Endothelial cell of umbilical vein (primary cell): ENCODE measurements at regions not wholly inside any gene's neighbourhood (a gene's known extent, or its start where the extent isn't known, plus 50 kb on each side); places are given as distances from the start of the nearest gene placed in this dataset.

Experiments used
- BruUV-seq: library from RNA; stranded (reverse); fragments of 400-500 nt; replicated peaks from 2 replicates; lab custom pipeline; 2021; lab: Mats Ljungman, UMichigan
- CTCF ChIA-PET: fragments of 300-600, 350-600 bp; sonication (Branson Sonifier 250); formaldehyde crosslinking; loops from one replicate; lab custom pipeline; 2021; ENCODE audit warnings: antibody characterized with exemption, inconsistent platforms; lab: Charles Lee
- POLR2A ChIA-PET: fragments of 300-600, 350-600 bp; sonication (Branson Sonifier 250); formaldehyde crosslinking; loops from one replicate; lab custom pipeline; 2021; ENCODE audit warnings: antibody characterized with exemption, inconsistent platforms; lab: Charles Lee
- DNase-seq: peaks from one replicate; pipeline ENCODE4 v3.0.0-alpha.2; 2011; ENCODE audit warnings: low read depth, low spot score
- FAIRE-seq: peaks from 2 replicates; lab custom pipeline; 2011; peaks lifted over from hg19 to GRCh38; lab: Jason Lieb, UNC
- H2AFZ ChIP-seq: 2 replicates; pipeline ENCODE4 v1.6.0; 2012; ENCODE audit warnings: low read depth, low read length, control low read depth, inconsistent platforms
- H3K27ac ChIP-seq: 2 replicates; pipeline ENCODE4 v1.5.1; 2011; ENCODE audit warnings: low read depth, mild to moderate bottlenecking, control low read depth, low read length, moderate library complexity; ENCODE audit not compliant: insufficient read depth
- H3K27me3 ChIP-seq, 2 experiments: 2 replicates each; pipeline versions ENCODE4 v1.6.0 to v1.6.1; 2011; ENCODE audit warnings: low read length in 2 of 2, mixed read lengths in 1 of 2; ENCODE audit not compliant: control insufficient read depth in 2 of 2, insufficient read depth in 2 of 2
- H3K36me3 ChIP-seq, 2 experiments: 2 replicates in 1 of 2; 3 replicates in 1 of 2; pipeline ENCODE4 v1.5.1; 2011; ENCODE audit warnings: low read length in 2 of 2, mild to moderate bottlenecking in 1 of 2, moderate library complexity in 1 of 2; ENCODE audit not compliant: control insufficient read depth in 2 of 2, insufficient read depth in 2 of 2; ENCODE audit errors: extremely low read depth in 1 of 2
- H3K4me1 ChIP-seq: 3 replicates; pipeline ENCODE4 v1.5.1; 2011; ENCODE audit warnings: mild to moderate bottlenecking, low read length; ENCODE audit not compliant: control insufficient read depth, insufficient read depth; ENCODE audit errors: extremely low read depth
- H3K4me2 ChIP-seq: 2 replicates; pipeline ENCODE4 v1.6.1; 2011; ENCODE audit warnings: low read length, control low read depth, mixed read lengths; ENCODE audit not compliant: insufficient read depth
- H3K4me3 ChIP-seq, 3 experiments: fragments of 200-600 bp in 1 of 3; sonication (generic), shearing (Covaris generic) in 1 of 3; replicated peaks in 1 of 3; 2 replicates each; pipeline ENCODE4 v1.5.1; 2011 to 2016; ENCODE audit warnings: control low read depth in 3 of 3, low read length in 3 of 3, mild to moderate bottlenecking in 2 of 3, inconsistent platforms in 1 of 3, low read depth in 1 of 3, moderate library complexity in 1 of 3; ENCODE audit not compliant: insufficient read depth in 1 of 3
- H3K79me2 ChIP-seq: 2 replicates; pipeline ENCODE4 v1.6.0; 2012; ENCODE audit warnings: low read length, inconsistent platforms; ENCODE audit not compliant: control insufficient read depth, insufficient read depth
- H3K9ac ChIP-seq: replicated peaks from 2 replicates; pipeline ENCODE3; 2011; ENCODE audit warnings: low read length, control low read depth; ENCODE audit not compliant: insufficient read depth; ENCODE audit errors: extremely low read depth
- H3K9me1 ChIP-seq: replicated peaks from 3 replicates; pipeline ENCODE4 v1.6.0; 2011; ENCODE audit warnings: mild to moderate bottlenecking, low read length; ENCODE audit not compliant: control insufficient read depth, insufficient read depth; ENCODE audit errors: extremely low read depth
- H3K9me3 ChIP-seq: replicated peaks from 2 replicates; pipeline ENCODE4 v1.5.1; 2012; ENCODE audit warnings: low read length, inconsistent platforms; ENCODE audit not compliant: control insufficient read depth, insufficient read depth
- H4K20me1 ChIP-seq: replicated peaks from 2 replicates; pipeline ENCODE3; 2011; ENCODE audit warnings: mild to moderate bottlenecking, low read length; ENCODE audit not compliant: control insufficient read depth, insufficient read depth; ENCODE audit errors: extremely low read depth
- EZH2 ChIP-seq: IDR thresholded peaks from 2 replicates; pipeline ENCODE4 v1.6.1; 2012; ENCODE audit warnings: borderline replicate concordance, low read depth, mild to moderate bottlenecking, moderate library complexity, low read length, inconsistent platforms; ENCODE audit not compliant: severe bottlenecking
- FOS ChIP-seq: IDR thresholded peaks from 2 replicates; pipeline ENCODE4 v1.6.1; 2011; ENCODE audit warnings: mild to moderate bottlenecking, low read length, moderate library complexity, borderline replicate concordance; ENCODE audit not compliant: insufficient read depth
- GATA2 ChIP-seq: IDR thresholded peaks from 2 replicates; pipeline ENCODE4 v1.7.0; 2011; ENCODE audit warnings: low read depth, mild to moderate bottlenecking, moderate library complexity, mixed read lengths, low read length; ENCODE audit not compliant: insufficient read length, insufficient read depth
- JUN ChIP-seq: IDR thresholded peaks from 2 replicates; pipeline ENCODE4 v1.6.1; 2011; ENCODE audit warnings: borderline replicate concordance, low read depth; ENCODE audit not compliant: insufficient read length, insufficient read depth
- MAX ChIP-seq: IDR thresholded peaks from 2 replicates; pipeline ENCODE4 v1.6.1; 2011; ENCODE audit not compliant: insufficient read depth, insufficient read length
- MYC ChIP-seq: IDR thresholded peaks from one replicate; pipeline ENCODE4 v1.6.1; 2011; ENCODE audit warnings: mild to moderate bottlenecking, low read depth, low read length
- POLR2A ChIP-seq: IDR thresholded peaks from 2 replicates; pipeline ENCODE4 v1.6.1; 2012; ENCODE audit warnings: low read depth, mild to moderate bottlenecking, control low read depth, low read length
- POLR2AphosphoS5 ChIP-seq: IDR thresholded peaks from 2 replicates; pipeline ENCODE4 v1.6.1; 2012; ENCODE audit warnings: low read depth, mild to moderate bottlenecking, control low read depth, low read length, moderate library complexity; ENCODE audit not compliant: insufficient read depth
- dilution Hi-C: fragments of 300-500 bp; cut with MboI; formaldehyde crosslinking; loops from one replicate; pipeline ENCODE4 v1.15.0; 2019; ENCODE audit warnings: low sequenced_read_pairs; ENCODE audit not compliant: extremely low pct_ligation_motif_present
- intact Hi-C: fragments of 100-400 bp; cut with micrococcal nuclease; formaldehyde crosslinking; loops from one replicate; pipeline ENCODE4 v1.10.0; 2022
- TF ChIP-seq, protein P1 (sequence below), 2 donors: IDR thresholded peaks; 1 replicate in 1 of 2; 2 replicates in 1 of 2; pipeline ENCODE4 v1.5.1; 2011; ENCODE audit warnings: low read length in 2 of 2, mild to moderate bottlenecking in 2 of 2, moderate library complexity in 2 of 2, control low read depth in 1 of 2, inconsistent platforms in 1 of 2, low read depth in 1 of 2; ENCODE audit not compliant: insufficient read depth in 1 of 2; ENCODE audit errors: extremely low read depth in 1 of 2

DNA sequence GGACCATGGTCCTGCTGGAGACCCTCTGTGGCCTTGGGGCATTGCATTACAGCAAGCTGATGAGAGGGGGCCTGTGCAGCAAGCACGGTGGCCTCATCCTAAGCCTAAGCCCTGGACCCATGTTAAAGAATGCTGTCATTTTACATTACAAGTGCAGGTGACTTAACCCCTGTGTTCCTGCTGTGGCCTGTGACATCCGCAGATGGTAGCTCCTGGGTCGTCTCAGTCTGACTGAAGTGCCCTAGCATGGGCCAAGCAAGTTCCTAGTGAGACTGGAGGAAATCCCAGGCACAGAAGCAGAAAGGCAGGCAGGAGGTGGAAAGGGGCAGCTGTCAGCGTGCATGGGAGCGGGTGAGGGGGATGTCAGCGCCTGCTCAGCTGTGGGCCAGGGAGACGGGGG lies 252.4 kb downstream of the FNDC1 start:
- Histone ChIP-seq H3K27me3 (no peaks in the 10 kb centered on the region), H3K4me2 (no peak overlapping the region), H4K20me1 (no peaks in the 10 kb centered on the region), H3K27ac (no peak overlapping the region), H3K79me2 (no peaks in the 10 kb centered on the region), H3K9ac (no peak overlapping the region), H3K9me3 (peaks cover 5% of the 10 kb centered on the region), H3K4me1 (no peaks in the 10 kb centered on the region), H3K36me3 (no peaks in the 10 kb centered on the region), H3K9me1 (no peaks in the 10 kb centered on the region), H2AFZ (no peak overlapping the region), H3K4me3 (no peak overlapping the region)
- intact Hi-C loops (no loop called here), dilution Hi-C loops (no loop called here)
- FAIRE-seq (no peak), DNase-seq (no peak)
- no TSS peak for BruUV-seq
- ChIA-PET POLR2A (no interaction called here), CTCF (no interaction called here)
- TF ChIP-seq GATA2 (no peak), POLR2A (no peak), MAX (no peak), JUN (no peak), POLR2AphosphoS5 (no peak), FOS (no peak)

DNA sequence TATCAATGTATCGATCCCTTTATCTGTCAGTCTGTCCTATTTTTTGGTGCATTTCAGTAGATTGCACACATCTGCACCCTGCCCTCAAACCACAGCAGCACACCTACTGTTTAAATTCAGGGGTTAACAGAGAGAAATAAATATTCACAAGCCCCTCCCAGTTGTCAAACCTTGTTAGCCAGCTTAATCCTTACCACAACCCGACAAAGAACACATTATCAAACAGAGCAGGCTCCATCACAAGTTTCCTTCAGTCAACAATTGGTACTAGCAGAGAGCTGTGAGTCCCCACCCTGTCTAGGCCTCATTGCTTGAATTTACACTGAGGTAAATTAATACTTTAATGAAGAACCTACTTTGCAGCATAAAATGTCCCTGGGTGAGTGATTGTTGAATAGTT lies 249.8 kb downstream of the FNDC1 start:
- dilution Hi-C loops (no loop called here), intact Hi-C loops (no loop called here)
- peaks cover under 1% of the 10 kb centered on the region for H3K9me3 ChIP-seq
- no peaks in the 10 kb centered on the region for H3K4me1 ChIP-seq
- no peaks in the 10 kb centered on the region for H3K9me1 ChIP-seq
- no peaks in the 10 kb centered on the region for H3K79me2 ChIP-seq
- FAIRE-seq (no peak), DNase-seq (no peak)
- no TSS peak for BruUV-seq
- H3K4me3 ChIP-seq = no peak overlapping the region
- no peak overlapping the region for H3K4me2 ChIP-seq
- H4K20me1 ChIP-seq = no peaks in the 10 kb centered on the region
- no peak overlapping the region for H3K27ac ChIP-seq
- H3K36me3 ChIP-seq = no peaks in the 10 kb centered on the region
- H3K9ac ChIP-seq = no peak overlapping the region
- TF ChIP-seq MYC (no peak), FOS (no peak), JUN (no peak), POLR2AphosphoS5 (no peak), POLR2A (no peak), MAX (no peak), GATA2 (no peak), EZH2 (no peak)
- TF ChIP-seq, protein P1, sequence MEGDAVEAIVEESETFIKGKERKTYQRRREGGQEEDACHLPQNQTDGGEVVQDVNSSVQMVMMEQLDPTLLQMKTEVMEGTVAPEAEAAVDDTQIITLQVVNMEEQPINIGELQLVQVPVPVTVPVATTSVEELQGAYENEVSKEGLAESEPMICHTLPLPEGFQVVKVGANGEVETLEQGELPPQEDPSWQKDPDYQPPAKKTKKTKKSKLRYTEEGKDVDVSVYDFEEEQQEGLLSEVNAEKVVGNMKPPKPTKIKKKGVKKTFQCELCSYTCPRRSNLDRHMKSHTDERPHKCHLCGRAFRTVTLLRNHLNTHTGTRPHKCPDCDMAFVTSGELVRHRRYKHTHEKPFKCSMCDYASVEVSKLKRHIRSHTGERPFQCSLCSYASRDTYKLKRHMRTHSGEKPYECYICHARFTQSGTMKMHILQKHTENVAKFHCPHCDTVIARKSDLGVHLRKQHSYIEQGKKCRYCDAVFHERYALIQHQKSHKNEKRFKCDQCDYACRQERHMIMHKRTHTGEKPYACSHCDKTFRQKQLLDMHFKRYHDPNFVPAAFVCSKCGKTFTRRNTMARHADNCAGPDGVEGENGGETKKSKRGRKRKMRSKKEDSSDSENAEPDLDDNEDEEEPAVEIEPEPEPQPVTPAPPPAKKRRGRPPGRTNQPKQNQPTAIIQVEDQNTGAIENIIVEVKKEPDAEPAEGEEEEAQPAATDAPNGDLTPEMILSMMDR (IDR thresholded peaks at IDR 0.05; ENCODE audit: extremely low read depth in 1 of 2, insufficient read depth in 1 of 2, low read depth in 1 of 2, low read length in 2 of 2) = no peak
- H3K27me3 ChIP-seq = no peaks in the 10 kb centered on the region
- H2AFZ ChIP-seq = no peak overlapping the region
- CTCF ChIA-PET = no interaction called here
- POLR2A ChIA-PET = no interaction called here
